ENCODE measurements at regions not wholly inside any gene's neighbourhood (a gene's known extent, or its start where the extent isn't known, plus 50 kb on each side); places are given as distances from the start of the nearest gene placed in this dataset.
"Not testable (repeated sequence)": the region's sequence is repeated elsewhere in the genome, so short reads cannot be mapped to it uniquely, and the experiment has no call there.

DNA sequence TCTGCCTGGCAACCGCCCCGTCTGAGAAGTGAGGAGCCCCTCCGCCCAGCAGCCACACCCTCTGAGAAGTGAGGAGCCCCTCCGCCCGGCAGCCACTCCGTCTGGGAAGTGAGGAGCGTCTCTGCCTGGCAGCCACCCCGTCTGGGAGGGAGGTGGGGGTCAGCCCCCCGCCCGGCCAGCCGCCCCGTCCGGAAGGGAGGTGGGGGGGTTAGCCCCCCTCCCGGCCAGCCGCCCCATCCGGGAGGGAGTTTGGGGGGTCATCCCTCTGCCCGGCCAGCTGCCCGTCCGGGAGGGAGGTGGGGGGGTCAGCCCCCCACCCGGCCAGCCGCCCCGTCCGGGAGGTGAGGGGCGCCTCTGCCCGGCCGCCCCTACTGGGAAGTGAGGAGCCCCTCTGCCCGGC, 269.0 kb downstream of the FAM72C start:
- peaks cover 10 to 44% of the 10 kb centered on the region in 2 experiments; a peak in 2 of 4 replicates for H3K9me3 ChIP-seq (ENCODE audit: insufficient read depth in 2 of 2, low read depth in 1 of 2, low read length in 1 of 2)

More for the DNA sequence above, 269.0 kb downstream of the FAM72C start:
- H3K27me3 ChIP-seq (replicated peaks in 1 of 4; ENCODE audit: control insufficient read depth in 3 of 4, extremely low read depth in 1 of 4, insufficient read depth in 3 of 4, low read length in 3 of 4); H2BK5ac ChIP-seq (ENCODE audit: low read depth, low read length); H3K79me2 ChIP-seq (ENCODE audit: control insufficient read depth in 1 of 2, insufficient read depth in 2 of 2, low read length in 2 of 2); H3K36me3 ChIP-seq (ENCODE audit: control insufficient read depth in 2 of 4, insufficient read depth in 4 of 4, low read length in 3 of 4); H3K18ac ChIP-seq (ENCODE audit: extremely low read depth, low read length); H3K27ac ChIP-seq (ENCODE audit: low read depth, low read length); H3K9ac ChIP-seq (replicated peaks in 1 of 4; ENCODE audit: extremely low read depth in 1 of 4, low read depth in 3 of 4, low read length in 3 of 4); H2AK5ac ChIP-seq (ENCODE audit: low read depth, low read length); CTCF ChIA-PET (ENCODE audit: partially characterized antibody); H3K4me1 ChIP-seq (replicated peaks in 1 of 4; ENCODE audit: control insufficient read depth in 3 of 4, insufficient read depth in 4 of 4, low read length in 3 of 4); H2BK12ac ChIP-seq (ENCODE audit: low read depth, low read length); FAIRE-seq; H3K23ac ChIP-seq (ENCODE audit: insufficient read length); H2BK15ac ChIP-seq (ENCODE audit: low read length); H2BK20ac ChIP-seq (ENCODE audit: low read length); H2AFZ ChIP-seq (ENCODE audit: low read length); H4K20me1 ChIP-seq (replicated peaks in 1 of 2; ENCODE audit: control insufficient read depth in 1 of 2, insufficient read depth in 2 of 2, low read length in 2 of 2); H4K5ac ChIP-seq (ENCODE audit: insufficient read length, low read depth, low read length); H3K56ac ChIP-seq (replicated peaks; ENCODE audit: insufficient read length, low read depth, low read length); POLR2A ChIA-PET (ENCODE audit: partially characterized antibody); H3K79me1 ChIP-seq (ENCODE audit: low read depth, low read length); H3K4me2 ChIP-seq (ENCODE audit: insufficient read depth in 1 of 2, low read depth in 2 of 2, low read length in 2 of 2); H4K91ac ChIP-seq (replicated peaks; ENCODE audit: insufficient read length, low read length); H3K4me3 ChIP-seq (ENCODE audit: extremely low read depth in 1 of 4, insufficient read depth in 2 of 4, low read depth in 3 of 4, low read length in 4 of 4); H3K14ac ChIP-seq (ENCODE audit: insufficient read length); H3K4ac ChIP-seq (replicated peaks; ENCODE audit: insufficient read length, low read depth, low read length); H2BK120ac ChIP-seq (replicated peaks; ENCODE audit: low read depth, low read length); H3K23me2 ChIP-seq (ENCODE audit: low read depth, low read length); DNase-seq (ENCODE audit: low read depth in 1 of 2, low spot score in 2 of 2); H4K8ac ChIP-seq (ENCODE audit: extremely low read depth, insufficient read depth, low read length): not testable (repeated sequence)
- no CpG with 5 or more reads among the region's 27 CpGs for WGBS, 2 experiments (ENCODE audit: extremely low coverage in 1 of 2, insufficient coverage in 1 of 2, insufficient read length in 1 of 2, insufficient replicate concordance in 2 of 2, low coverage in 1 of 2, low lambda C conversion rate in 2 of 2, missing lambda C conversion rate in 1 of 2)
